ENCODE measurements at regions not wholly inside any gene's neighbourhood (a gene's known extent, or its start where the extent isn't known, plus 50 kb on each side); places are given as distances from the start of the nearest gene placed in this dataset.

DNA sequence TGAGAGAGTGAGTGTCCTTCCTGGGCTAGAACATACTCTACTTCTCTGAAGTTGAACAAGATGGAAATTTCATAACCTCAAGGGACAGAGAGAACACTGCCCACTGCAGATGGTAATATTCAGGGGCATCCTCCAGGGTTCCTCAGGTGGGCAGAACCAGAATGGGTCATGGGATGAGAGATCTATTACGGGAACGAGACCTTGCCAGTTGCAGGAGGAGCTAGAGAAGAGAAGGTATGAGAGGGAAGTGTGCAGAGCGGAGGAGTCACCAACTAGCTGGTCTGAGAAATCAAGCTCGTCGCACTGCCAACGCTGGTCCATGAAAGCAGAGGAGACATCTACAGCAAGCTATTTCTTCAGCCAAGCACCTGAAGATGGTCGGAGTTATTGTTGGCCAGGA, 184.7 kb downstream of the TJP1 start:
- ChIA-PET CTCF (interaction anchor here (1.1 kb wide), 1 partner anchor 15 kb away, joined by 3 read pairs; no protein-coding TSS in a partner anchor), POLR2A (no interaction called here)
- peaks cover 5% of the 10 kb centered on the region for H3K4me1 Mint-ChIP-seq (ENCODE audit: insufficient read depth, unreplicated experiment)
- DNase-seq (ENCODE audit: unreplicated experiment), result no peak
- H3K9me3 Mint-ChIP-seq (ENCODE audit: unreplicated experiment), result no peaks in the 10 kb centered on the region
- H3K27ac Mint-ChIP-seq (ENCODE audit: low read depth, unreplicated experiment), result no peak overlapping the region
- H3K36me3 Mint-ChIP-seq (ENCODE audit: insufficient read depth, unreplicated experiment), result no peaks in the 10 kb centered on the region
- TF ChIP-seq CTCF (IDR thresholded peaks at IDR 0.05; ENCODE audit: unreplicated experiment), result no peak
- peaks cover 24% of the 10 kb centered on the region for H3K27me3 Mint-ChIP-seq (ENCODE audit: insufficient read depth, unreplicated experiment)
- no TSS peak for BruUV-seq (replicated peaks)
- intact Hi-C loops (cut with micrococcal nuclease), result no loop called here
- no peak overlapping the region for H3K4me3 Mint-ChIP-seq (ENCODE audit: unreplicated experiment)

DNA sequence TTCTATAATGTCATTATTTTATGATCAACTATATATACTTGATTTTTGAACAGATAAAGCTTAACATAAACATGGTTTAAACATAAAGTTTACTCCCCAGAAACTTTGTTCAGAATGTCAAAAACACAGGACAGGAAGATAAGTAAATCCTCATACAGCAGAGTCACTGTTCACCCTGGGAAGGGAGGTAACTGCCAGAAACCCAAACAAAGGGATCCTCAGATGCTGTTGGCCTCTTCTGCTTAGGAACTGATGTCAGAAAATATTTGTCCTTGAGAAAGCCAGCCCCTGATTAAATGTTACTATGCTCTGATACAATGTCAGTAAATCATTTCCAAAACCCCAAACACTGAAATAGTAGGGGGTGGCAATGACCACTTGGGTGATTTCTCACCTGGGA, 185.3 kb downstream of the TJP1 start:
- no peak for DNase-seq (ENCODE audit: unreplicated experiment)

GRCh38 chr15:29636140-29636539, 186.1 kb downstream of the TJP1 start:
- Mint-ChIP-seq H3K4me1 (ENCODE audit: insufficient read depth, unreplicated experiment) (peaks cover 5% of the 10 kb centered on the region), H3K36me3 (ENCODE audit: insufficient read depth, unreplicated experiment) (no peaks in the 10 kb centered on the region), H3K27me3 (ENCODE audit: insufficient read depth, unreplicated experiment) (peaks cover 26% of the 10 kb centered on the region), H3K27ac (ENCODE audit: low read depth, unreplicated experiment) (no peak overlapping the region), H3K4me3 (ENCODE audit: unreplicated experiment) (no peak overlapping the region), H3K9me3 (ENCODE audit: unreplicated experiment) (no peaks in the 10 kb centered on the region)
- ChIA-PET CTCF (interaction anchor here (0.6 to 1.1 kb wide), 3 partner anchors 14 to 187 kb away, joined by 3 read pairs; no protein-coding TSS in a partner anchor), POLR2A (no interaction called here)
- no TSS peak for BruUV-seq (replicated peaks)
- intact Hi-C loops (cut with micrococcal nuclease), result no loop called here
- TF ChIP-seq CTCF (IDR thresholded peaks at IDR 0.05; ENCODE audit: unreplicated experiment), result no peak
- DNase-seq (ENCODE audit: unreplicated experiment), result no peak

More for the DNA sequence above, 185.3 kb downstream of the TJP1 start:
- intact Hi-C loops (cut with micrococcal nuclease), result no loop called here
- Mint-ChIP-seq H3K9me3 (ENCODE audit: unreplicated experiment) (no peaks in the 10 kb centered on the region), H3K4me1 (ENCODE audit: insufficient read depth, unreplicated experiment) (peaks cover 5% of the 10 kb centered on the region), H3K27ac (ENCODE audit: low read depth, unreplicated experiment) (no peak overlapping the region), H3K4me3 (ENCODE audit: unreplicated experiment) (no peak overlapping the region), H3K27me3 (ENCODE audit: insufficient read depth, unreplicated experiment) (peaks cover 22% of the 10 kb centered on the region), H3K36me3 (ENCODE audit: insufficient read depth, unreplicated experiment) (no peaks in the 10 kb centered on the region)
- CTCF ChIA-PET, result interaction anchor here (0.6 to 1.1 kb wide), 2 partner anchors 15 to 188 kb away, joined by 3 read pairs; no protein-coding TSS in a partner anchor
- BruUV-seq (replicated peaks), result no TSS peak
- POLR2A ChIA-PET, result no interaction called here
- TF ChIP-seq CTCF (IDR thresholded peaks at IDR 0.05; ENCODE audit: unreplicated experiment), result no peak

- POLR2A ChIA-PET, result no interaction called here
- Mint-ChIP-seq H3K27me3 (ENCODE audit: insufficient read depth, unreplicated experiment) (peaks cover 28% of the 10 kb centered on the region), H3K36me3 (ENCODE audit: insufficient read depth, unreplicated experiment) (no peaks in the 10 kb centered on the region), H3K27ac (ENCODE audit: low read depth, unreplicated experiment) (no peak overlapping the region), H3K4me3 (ENCODE audit: unreplicated experiment) (no peak overlapping the region), H3K9me3 (ENCODE audit: unreplicated experiment) (no peaks in the 10 kb centered on the region), H3K4me1 (ENCODE audit: insufficient read depth, unreplicated experiment) (peaks cover 5% of the 10 kb centered on the region)
- TF ChIP-seq CTCF (IDR thresholded peaks at IDR 0.05; ENCODE audit: unreplicated experiment), result no peak
- no TSS peak for BruUV-seq (replicated peaks)
- intact Hi-C loops (cut with micrococcal nuclease), result no loop called here
- DNase-seq (ENCODE audit: unreplicated experiment), result no peak
- CTCF ChIA-PET, result interaction anchor here (0.8 to 1.0 kb wide), 2 partner anchors 12 to 14 kb away, joined by 3 read pairs; no protein-coding TSS in a partner anchor
Measured at GRCh38 chr15:29635513-29636098, 186.7 kb downstream of the TJP1 start.
